H9 (cell line): ENCODE measurements at regions not wholly inside any gene's neighbourhood (a gene's known extent, or its start where the extent isn't known, plus 50 kb on each side); places are given as distances from the start of the nearest gene placed in this dataset.

Experiments used
- DNase-seq: peaks from one replicate; pipeline ENCODE4 v3.0.0-alpha.2; 2017
- H2AFZ ChIP-seq: one replicate; pipeline ENCODE4 v1.6.1; 2013; ENCODE audit warnings: mild to moderate bottlenecking, low read length, control low read depth, moderate library complexity
- H2AK5ac ChIP-seq: 2 replicates; pipeline ENCODE4 v1.6.1; 2013; ENCODE audit warnings: low read length, control low read depth, mixed read lengths; ENCODE audit not compliant: insufficient read length
- H2BK120ac ChIP-seq: one replicate; pipeline ENCODE4 v1.6.1; 2013; ENCODE audit warnings: low read depth, mild to moderate bottlenecking, low read length, control low read depth, inconsistent platforms; ENCODE audit not compliant: poor library complexity, severe bottlenecking
- H2BK12ac ChIP-seq: 2 replicates; pipeline ENCODE4 v1.6.1; 2013; ENCODE audit warnings: low read length, control low read depth, mixed read lengths, low read depth; ENCODE audit not compliant: insufficient read length
- H2BK15ac ChIP-seq: 2 replicates; pipeline ENCODE4 v1.6.1; 2013; ENCODE audit warnings: low read depth, low read length, control low read depth
- H2BK20ac ChIP-seq: one replicate; pipeline ENCODE4 v1.6.1; 2013; ENCODE audit warnings: low read depth, mild to moderate bottlenecking, low read length, control low read depth, inconsistent platforms; ENCODE audit not compliant: poor library complexity, severe bottlenecking
- H2BK5ac ChIP-seq: 2 replicates; pipeline ENCODE4 v1.6.1; 2013; ENCODE audit warnings: low read length, control low read depth, mixed read lengths; ENCODE audit not compliant: insufficient read length
- H3K14ac ChIP-seq: 2 replicates; pipeline ENCODE4 v1.6.1; 2013; ENCODE audit warnings: low read length, control low read depth; ENCODE audit not compliant: insufficient read depth
- H3K18ac ChIP-seq: 2 replicates; pipeline ENCODE4 v1.6.1; 2013; ENCODE audit warnings: low read depth, mild to moderate bottlenecking, mixed read lengths, low read length, control low read depth; ENCODE audit not compliant: insufficient read length
- H3K23ac ChIP-seq: 2 replicates; pipeline ENCODE4 v1.6.1; 2013; ENCODE audit warnings: low read length, control low read depth, mixed read lengths, low read depth; ENCODE audit not compliant: insufficient read length
- H3K23me2 ChIP-seq: 2 replicates; pipeline ENCODE4 v1.6.1; 2013; ENCODE audit warnings: low read depth, mild to moderate bottlenecking, mixed read lengths, low read length, control low read depth; ENCODE audit not compliant: insufficient read length, poor library complexity, severe bottlenecking
- H3K27ac ChIP-seq: 2 replicates; pipeline ENCODE4 v1.5.1; 2013; ENCODE audit warnings: low read length, control low read depth, mixed read lengths, low read depth; ENCODE audit not compliant: insufficient read length
- H3K27me3 ChIP-seq: 2 replicates; pipeline ENCODE4 v1.6.1; 2013; ENCODE audit warnings: low read length, control low read depth, inconsistent platforms; ENCODE audit not compliant: insufficient read depth
- H3K4ac ChIP-seq: 2 replicates; pipeline ENCODE4 v1.6.1; 2013; ENCODE audit warnings: low read depth, mild to moderate bottlenecking, control low read depth, inconsistent platforms, low read length, moderate library complexity
- H3K4me1 ChIP-seq: 2 replicates; pipeline ENCODE4 v1.6.1; 2013; ENCODE audit warnings: low read length, control low read depth, inconsistent platforms; ENCODE audit not compliant: insufficient read depth
- H3K4me2 ChIP-seq: 2 replicates; pipeline ENCODE4 v1.6.1; 2013; ENCODE audit warnings: low read length, control low read depth, mixed read lengths; ENCODE audit not compliant: insufficient read length, insufficient read depth
- H3K56ac ChIP-seq: 2 replicates; pipeline ENCODE4 v1.6.1; 2013; ENCODE audit warnings: low read depth, mild to moderate bottlenecking, mixed read lengths, low read length, control low read depth; ENCODE audit not compliant: insufficient read length
- H3K79me1 ChIP-seq: 2 replicates; pipeline ENCODE4 v1.6.1; 2013; ENCODE audit warnings: low read depth, mild to moderate bottlenecking, moderate library complexity, low read length, control low read depth, inconsistent platforms; ENCODE audit not compliant: insufficient read depth, poor library complexity, severe bottlenecking
- H3K79me2 ChIP-seq: 2 replicates; pipeline ENCODE4 v1.6.1; 2013; ENCODE audit warnings: low read length, control low read depth, inconsistent platforms; ENCODE audit not compliant: insufficient read depth
- H3K9ac ChIP-seq: 2 replicates; pipeline ENCODE4 v1.6.1; 2013; ENCODE audit warnings: low read length, control low read depth, mixed read lengths; ENCODE audit not compliant: insufficient read length; ENCODE audit errors: extremely low read depth
- H3K9me3 ChIP-seq: one replicate; pipeline ENCODE4 v1.6.1; 2013; ENCODE audit warnings: low read depth, low read length, inconsistent platforms; ENCODE audit not compliant: control insufficient read depth
- H3T11ph ChIP-seq: one replicate; pipeline ENCODE4 v1.6.1; 2013; ENCODE audit warnings: mild to moderate bottlenecking, low read length, control low read depth, inconsistent platforms
- H4K20me1 ChIP-seq: one replicate; pipeline ENCODE4 v1.6.1; 2013; ENCODE audit not compliant: control insufficient read depth, insufficient read length, insufficient read depth
- H4K5ac ChIP-seq: 2 replicates; pipeline ENCODE4 v1.6.1; 2013; ENCODE audit warnings: low read depth, mild to moderate bottlenecking, mixed read lengths, low read length, control low read depth; ENCODE audit not compliant: insufficient read length
- H4K8ac ChIP-seq: replicated peaks from 2 replicates; pipeline ENCODE4 v1.6.1; 2013; ENCODE audit warnings: low read length, control low read depth, mixed read lengths, low read depth; ENCODE audit not compliant: insufficient read length
- H4K91ac ChIP-seq: 2 replicates; pipeline ENCODE4 v1.6.1; 2013; ENCODE audit warnings: low read depth, mild to moderate bottlenecking, moderate library complexity, mixed read lengths, low read length, control low read depth; ENCODE audit not compliant: insufficient read length
- H3K27ac Mint-ChIP-seq, 3 experiments: 2 replicates in 2 of 3; 3 replicates in 1 of 3; pipeline ENCODE4 v1.8.0; 2020 to 2021; ENCODE audit warnings: mixed read lengths in 3 of 3, mild to moderate bottlenecking in 1 of 3, moderate library complexity in 1 of 3
- H3K27me3 Mint-ChIP-seq: 2 replicates; pipeline ENCODE4 v1.8.0; 2021; ENCODE audit warnings: low read depth, mild to moderate bottlenecking, moderate library complexity, mixed read lengths
- H3K36me3 Mint-ChIP-seq, 3 experiments: 2 replicates in 2 of 3; 3 replicates in 1 of 3; pipeline ENCODE4 v1.8.0; 2020 to 2021; ENCODE audit warnings: low read depth in 3 of 3, mixed read lengths in 3 of 3; ENCODE audit not compliant: insufficient read depth in 1 of 3
- H3K4me1 Mint-ChIP-seq, 2 experiments: 2 replicates each; pipeline ENCODE4 v1.8.0; 2020; ENCODE audit warnings: mixed read lengths in 2 of 2
- H3K4me3 Mint-ChIP-seq, 2 experiments: 2 replicates in 1 of 2; 3 replicates in 1 of 2; pipeline ENCODE4 v1.8.0; 2020 to 2021; ENCODE audit warnings: mild to moderate bottlenecking in 2 of 2, mixed read lengths in 2 of 2, moderate library complexity in 1 of 2
- H3K9me3 Mint-ChIP-seq, 2 experiments: 2 replicates in 1 of 2; 3 replicates in 1 of 2; pipeline ENCODE4 v1.8.0; 2020; ENCODE audit warnings: mild to moderate bottlenecking in 2 of 2, mixed read lengths in 2 of 2, moderate library complexity in 1 of 2
- CTCF ChIP-seq: fragments of 200-600 bp; sonication (generic); conservative IDR thresholded peaks from 3 replicates; pipeline ENCODE4 v1.8.0; 2021; ENCODE audit warnings: antibody characterized with exemption, mild to moderate bottlenecking
- WGBS: extraction: QIAGEN DNeasy Blood & Tissue Kit; methylation state at CpG from one replicate; pipeline ENCODE4 v1.1.7; 2013; ENCODE audit warnings: missing lambda C conversion rate, low lambda C conversion rate, mixed read lengths; ENCODE audit not compliant: insufficient read length; ENCODE audit errors: extremely low coverage; 5-methylcytosine and 5-hydroxymethylcytosine counted together

- Histone ChIP-seq H3K9me3 (no peaks in the 10 kb centered on the region), H3K23ac (no peak overlapping the region), H3K4me1 (peaks cover 5% of the 10 kb centered on the region; the same call in 1 of the 2 replicates), H4K91ac (no peak overlapping the region), H3K14ac (no peak overlapping the region), H2BK15ac (no peak overlapping the region), H2BK5ac (no peak overlapping the region), H2AFZ (no peak overlapping the region), H3K4ac (no peak overlapping the region), H3K27ac (no peak overlapping the region), H3K23me2 (no peaks in the 10 kb centered on the region), H3T11ph (no peak overlapping the region), H2BK20ac (no peak overlapping the region), H3K9ac (no peak overlapping the region), H4K5ac (no peak overlapping the region), H3K18ac (no peak overlapping the region), H2AK5ac (no peak overlapping the region), H3K56ac (no peak overlapping the region), H4K8ac (no peak overlapping the region), H2BK12ac (no peak overlapping the region), H2BK120ac (no peak overlapping the region), H3K79me2 (no peaks in the 10 kb centered on the region), H4K20me1 (no peaks in the 10 kb centered on the region), H3K79me1 (no peaks in the 10 kb centered on the region), H3K4me2 (no peak overlapping the region), H3K27me3 (peaks cover 5% of the 10 kb centered on the region; the same call in 1 of the 2 replicates)
- Mint-ChIP-seq H3K36me3 (no peaks in the 10 kb centered on the region), H3K27ac (no peak overlapping the region), H3K9me3 (no peaks in the 10 kb centered on the region; a peak in 1 of 5 replicates), H3K4me3 (no peak overlapping the region), H3K4me1 (peaks cover 24 to 26% of the 10 kb centered on the region in 2 experiments), H3K27me3 (peaks cover 95% of the 10 kb centered on the region)
- no CpG with 5 or more reads among the region's 3 CpGs for WGBS
- DNase-seq: no peak
- TF ChIP-seq CTCF: no peak
Observed at GRCh38 chr12:5220835-5221234, 177.2 kb downstream of the KCNA5 start.
